WERI-Rb-1 (cell line): ENCODE measurements at regions not wholly inside any gene's neighbourhood (a gene's known extent, or its start where the extent isn't known, plus 50 kb on each side); places are given as distances from the start of the nearest gene placed in this dataset.

Experiments
- DNase-seq: peaks from one replicate; pipeline ENCODE4 v3.0.0-alpha.2; 2020
- H3K27ac ChIP-seq: fragments of 250-450 bp; sonication (Bioruptor Pico); 2 replicates; pipeline ENCODE4 v1.5.1; 2020; ENCODE audit warnings: mild to moderate bottlenecking, moderate library complexity
- H3K27me3 ChIP-seq: fragments of 250-450 bp; sonication (Bioruptor Pico); 2 replicates; pipeline ENCODE4 v1.5.1; 2021; ENCODE audit warnings: mild to moderate bottlenecking, low read depth, moderate library complexity; ENCODE audit not compliant: insufficient read depth, severe bottlenecking
- H3K36me3 ChIP-seq: fragments of 250-450 bp; sonication (Bioruptor Pico); 2 replicates; pipeline ENCODE4 v1.5.1; 2020; ENCODE audit warnings: mild to moderate bottlenecking, moderate library complexity
- H3K4me3 ChIP-seq: 2 replicates; pipeline ENCODE4 v1.5.1; 2011; ENCODE audit warnings: low read depth, mild to moderate bottlenecking, control low read depth, low read length
- H3K9me3 ChIP-seq: fragments of 250-450 bp; sonication (Bioruptor Pico); 2 replicates; pipeline ENCODE4 v1.5.1; 2021; ENCODE audit warnings: mild to moderate bottlenecking, moderate library complexity; ENCODE audit not compliant: severe bottlenecking
- TF ChIP-seq, protein P1 (sequence below): IDR thresholded peaks from 2 replicates; pipeline ENCODE4 v1.5.1; 2011; ENCODE audit warnings: low read depth, mild to moderate bottlenecking, control low read depth, inconsistent platforms, low read length

- no peak overlapping the region for H3K27ac ChIP-seq
- H3K36me3 ChIP-seq = no peaks in the 10 kb centered on the region
- no peaks in the 10 kb centered on the region for H3K9me3 ChIP-seq
- no peak for DNase-seq
- H3K27me3 ChIP-seq = no peaks in the 10 kb centered on the region
- TF ChIP-seq, protein P1, sequence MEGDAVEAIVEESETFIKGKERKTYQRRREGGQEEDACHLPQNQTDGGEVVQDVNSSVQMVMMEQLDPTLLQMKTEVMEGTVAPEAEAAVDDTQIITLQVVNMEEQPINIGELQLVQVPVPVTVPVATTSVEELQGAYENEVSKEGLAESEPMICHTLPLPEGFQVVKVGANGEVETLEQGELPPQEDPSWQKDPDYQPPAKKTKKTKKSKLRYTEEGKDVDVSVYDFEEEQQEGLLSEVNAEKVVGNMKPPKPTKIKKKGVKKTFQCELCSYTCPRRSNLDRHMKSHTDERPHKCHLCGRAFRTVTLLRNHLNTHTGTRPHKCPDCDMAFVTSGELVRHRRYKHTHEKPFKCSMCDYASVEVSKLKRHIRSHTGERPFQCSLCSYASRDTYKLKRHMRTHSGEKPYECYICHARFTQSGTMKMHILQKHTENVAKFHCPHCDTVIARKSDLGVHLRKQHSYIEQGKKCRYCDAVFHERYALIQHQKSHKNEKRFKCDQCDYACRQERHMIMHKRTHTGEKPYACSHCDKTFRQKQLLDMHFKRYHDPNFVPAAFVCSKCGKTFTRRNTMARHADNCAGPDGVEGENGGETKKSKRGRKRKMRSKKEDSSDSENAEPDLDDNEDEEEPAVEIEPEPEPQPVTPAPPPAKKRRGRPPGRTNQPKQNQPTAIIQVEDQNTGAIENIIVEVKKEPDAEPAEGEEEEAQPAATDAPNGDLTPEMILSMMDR = no peak
- H3K4me3 ChIP-seq = no peak overlapping the region
Measured at GRCh38 chr18:57219964-57220363, 73.1 kb downstream of the BOD1L2 start.

DNA sequence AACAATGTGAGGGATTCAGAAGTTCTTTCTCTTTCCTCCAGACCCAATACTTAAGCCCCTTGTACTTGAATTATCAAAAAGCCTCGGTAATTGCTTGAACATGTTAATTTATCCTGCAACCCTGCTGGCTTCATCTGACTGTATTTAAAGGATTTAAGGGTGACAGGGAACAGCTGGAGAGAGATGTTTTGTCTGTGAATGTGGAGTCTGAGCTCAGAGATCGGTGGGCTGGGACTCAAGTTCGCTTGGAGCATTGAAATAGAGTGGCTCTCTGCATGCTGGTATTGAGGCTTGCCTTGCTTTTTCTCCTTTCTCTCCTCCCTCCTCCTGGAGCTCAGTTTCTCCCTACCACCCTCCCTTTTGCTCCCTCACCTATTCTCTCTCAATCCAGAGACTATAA, 73.6 kb downstream of the BOD1L2 start:
- DNase-seq = peak; percentile 38

GRCh38 chr18:57220930-57221483, 74.1 kb downstream of the BOD1L2 start:
- Histone ChIP-seq H3K27ac (no peak overlapping the region), H3K27me3 (no peaks in the 10 kb centered on the region), H3K36me3 (no peaks in the 10 kb centered on the region), H3K4me3 (no peak overlapping the region), H3K9me3 (no peaks in the 10 kb centered on the region)
- TF ChIP-seq, protein P1 = no peak
- DNase-seq = no peak

More for the DNA sequence above, 73.6 kb downstream of the BOD1L2 start:
- Histone ChIP-seq H3K27me3 (no peaks in the 10 kb centered on the region), H3K4me3 (no peak overlapping the region), H3K9me3 (no peaks in the 10 kb centered on the region), H3K27ac (no peak overlapping the region), H3K36me3 (no peaks in the 10 kb centered on the region)
- TF ChIP-seq, protein P1 = no peak

DNA sequence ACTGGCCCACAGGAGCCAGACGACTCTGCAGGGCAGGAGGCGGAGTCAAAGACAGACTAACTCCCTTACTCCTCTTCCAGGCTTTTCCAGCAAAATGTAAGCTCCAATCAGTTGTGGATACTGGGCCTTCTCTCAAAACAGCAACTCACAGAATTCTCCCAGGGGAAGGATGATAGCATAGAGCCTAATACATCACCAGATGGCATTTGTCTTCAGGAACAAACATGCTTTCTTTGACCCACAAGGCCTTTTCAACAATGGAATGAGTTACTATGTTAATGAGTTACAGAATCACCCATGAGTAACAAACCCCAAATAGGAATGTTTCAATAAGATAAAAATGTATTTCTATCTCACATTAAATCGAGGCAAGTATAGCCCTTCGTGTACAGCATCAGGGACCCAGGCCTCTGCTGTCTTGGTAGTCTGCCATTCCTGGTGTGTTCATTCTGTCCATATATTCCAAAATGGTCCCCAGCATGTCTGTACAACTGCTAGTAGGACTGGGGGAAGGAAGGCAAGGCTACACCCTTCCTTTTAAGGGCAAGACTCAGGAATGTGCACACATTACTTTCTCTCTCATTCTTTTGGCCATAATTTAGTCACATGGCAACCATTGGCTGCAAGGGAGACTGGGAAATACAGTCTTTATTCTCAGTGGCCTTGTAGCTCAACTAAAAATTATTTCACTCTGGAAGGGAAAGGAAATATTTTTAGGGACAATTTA, 76.4 kb downstream of the BOD1L2 start:
- Histone ChIP-seq H3K4me3 (no peak overlapping the region), H3K27ac (no peak overlapping the region), H3K9me3 (no peaks in the 10 kb centered on the region), H3K27me3 (no peaks in the 10 kb centered on the region), H3K36me3 (no peaks in the 10 kb centered on the region)
- no peak for DNase-seq
- TF ChIP-seq, protein P1 = no peak

- DNase-seq = no peak
- H3K27ac ChIP-seq = no peak overlapping the region
- no peaks in the 10 kb centered on the region for H3K27me3 ChIP-seq
- no peaks in the 10 kb centered on the region for H3K9me3 ChIP-seq
- TF ChIP-seq, protein P1 = no peak
- no peak overlapping the region for H3K4me3 ChIP-seq
- H3K36me3 ChIP-seq = no peaks in the 10 kb centered on the region
Measured at GRCh38 chr18:57230861-57231585, 84.1 kb downstream of the BOD1L2 start.
